PC-3 (cell line): ENCODE measurements at regions not wholly inside any gene's neighbourhood (a gene's known extent, or its start where the extent isn't known, plus 50 kb on each side); places are given as distances from the start of the nearest gene placed in this dataset.
"Not testable (repeated sequence)": the region's sequence is repeated elsewhere in the genome, so short reads cannot be mapped to it uniquely, and the experiment has no call there.

Experiments
- ATAC-seq: fragments of 200-7000 bp; cut with Tn5 transposase; 2 replicates; pipeline ENCODE4 v1.9.1; 2020; ENCODE audit warnings: mild to moderate bottlenecking, moderate library complexity
- BruUV-seq: library from RNA; stranded (reverse); fragments of 400-500 nt; replicated peaks from 2 replicates; lab custom pipeline; 2021; lab: Mats Ljungman, UMichigan
- CTCF ChIA-PET: fragments of 300-600 bp; sonication (Branson Sonifier 250); formaldehyde crosslinking; loops from one replicate; lab custom pipeline; 2022; ENCODE audit warnings: antibody characterized with exemption; lab: Charles Lee
- POLR2A ChIA-PET: fragments of 300-600 bp; sonication (Branson Sonifier 250); formaldehyde crosslinking; loops from one replicate; lab custom pipeline; 2022; ENCODE audit warnings: antibody characterized with exemption; ENCODE audit not compliant: unreplicated experiment; lab: Charles Lee
- DNase-seq: peaks from one replicate; pipeline ENCODE4 v3.0.0-alpha.2; 2015
- H2AFZ ChIP-seq: fragments of 300-600 bp; sonication (generic); 2 replicates; pipeline ENCODE4 v1.6.0; 2016; ENCODE audit warnings: antibody characterized with exemption, low read length
- H3F3A ChIP-seq: fragments of 300-600 bp; sonication (generic); one replicate; pipeline ENCODE4 v1.6.0; 2017; ENCODE audit warnings: antibody characterized with exemption, low read length, control low read depth, mild to moderate bottlenecking; ENCODE audit not compliant: unreplicated experiment
- H3K27ac ChIP-seq: fragments of 300-600 bp; sonication (generic); 2 replicates; pipeline ENCODE4 v1.5.1; 2016; ENCODE audit warnings: mild to moderate bottlenecking, low read length
- H3K27me3 ChIP-seq: fragments of 300-600 bp; sonication (generic); 2 replicates; pipeline ENCODE4 v1.6.1; 2016; ENCODE audit warnings: low read length, mixed read lengths
- H3K36me3 ChIP-seq: fragments of 300-600 bp; sonication (generic); 2 replicates; pipeline ENCODE4 v1.6.1; 2016; ENCODE audit warnings: low read depth, mixed run types, low read length, mixed read lengths
- H3K4me1 ChIP-seq: fragments of 300-600 bp; sonication (generic); 2 replicates; pipeline ENCODE4 v1.5.1; 2016; ENCODE audit warnings: low read length; ENCODE audit not compliant: insufficient read depth
- H3K4me2 ChIP-seq: fragments of 300-600 bp; sonication (generic); 2 replicates; pipeline ENCODE4 v1.6.0; 2016; ENCODE audit warnings: low read length
- H3K4me3 ChIP-seq: fragments of 300-600 bp; sonication (generic); 2 replicates; pipeline ENCODE4 v1.5.1; 2016; ENCODE audit warnings: mild to moderate bottlenecking, low read length, mixed read lengths
- H3K79me2 ChIP-seq: fragments of 300-600 bp; sonication (generic); 2 replicates; pipeline ENCODE4 v1.6.1; 2017; ENCODE audit warnings: low read length, mixed read lengths
- H3K9ac ChIP-seq: fragments of 300-600 bp; sonication (generic); 2 replicates; pipeline ENCODE4 v1.6.0; 2016; ENCODE audit warnings: mild to moderate bottlenecking, low read length
- H3K9me2 ChIP-seq: fragments of 300-600 bp; sonication (generic); replicated peaks from 2 replicates; pipeline ENCODE4 v1.6.1; 2016; ENCODE audit warnings: mixed run types, low read length, mixed read lengths
- H3K9me3 ChIP-seq: fragments of 300-600 bp; sonication (generic); 2 replicates; pipeline ENCODE4 v1.6.1; 2016; ENCODE audit warnings: low read length, mixed read lengths
- H4K20me1 ChIP-seq: fragments of 300-600 bp; sonication (generic); 2 replicates; pipeline ENCODE4 v1.6.1; 2016; ENCODE audit warnings: low read length, mixed read lengths
- EZH2 ChIP-seq: fragments of 300-600 bp; sonication (generic); IDR thresholded peaks from one replicate; pipeline ENCODE4 v1.6.1; 2017; ENCODE audit warnings: antibody characterized with exemption, mild to moderate bottlenecking, low read length; ENCODE audit not compliant: unreplicated experiment
- EZH2phosphoT487 ChIP-seq: fragments of 300-600 bp; sonication (generic); IDR thresholded peaks from 2 replicates; pipeline ENCODE4 v1.6.1; 2018; ENCODE audit warnings: mild to moderate bottlenecking, antibody characterized with exemption, low read length, borderline replicate concordance
- intact Hi-C: fragments of 100-400 bp; cut with micrococcal nuclease; formaldehyde crosslinking; loops from 2 replicates; pipeline ENCODE4 v1.9.0; 2023
- TF ChIP-seq, protein P1 (sequence below): fragments of 300-600 bp; sonication (generic); conservative IDR thresholded peaks from 2 replicates; pipeline ENCODE4 v1.5.1; 2017; ENCODE audit warnings: antibody characterized with exemption, low read depth, mild to moderate bottlenecking, low read length

DNA sequence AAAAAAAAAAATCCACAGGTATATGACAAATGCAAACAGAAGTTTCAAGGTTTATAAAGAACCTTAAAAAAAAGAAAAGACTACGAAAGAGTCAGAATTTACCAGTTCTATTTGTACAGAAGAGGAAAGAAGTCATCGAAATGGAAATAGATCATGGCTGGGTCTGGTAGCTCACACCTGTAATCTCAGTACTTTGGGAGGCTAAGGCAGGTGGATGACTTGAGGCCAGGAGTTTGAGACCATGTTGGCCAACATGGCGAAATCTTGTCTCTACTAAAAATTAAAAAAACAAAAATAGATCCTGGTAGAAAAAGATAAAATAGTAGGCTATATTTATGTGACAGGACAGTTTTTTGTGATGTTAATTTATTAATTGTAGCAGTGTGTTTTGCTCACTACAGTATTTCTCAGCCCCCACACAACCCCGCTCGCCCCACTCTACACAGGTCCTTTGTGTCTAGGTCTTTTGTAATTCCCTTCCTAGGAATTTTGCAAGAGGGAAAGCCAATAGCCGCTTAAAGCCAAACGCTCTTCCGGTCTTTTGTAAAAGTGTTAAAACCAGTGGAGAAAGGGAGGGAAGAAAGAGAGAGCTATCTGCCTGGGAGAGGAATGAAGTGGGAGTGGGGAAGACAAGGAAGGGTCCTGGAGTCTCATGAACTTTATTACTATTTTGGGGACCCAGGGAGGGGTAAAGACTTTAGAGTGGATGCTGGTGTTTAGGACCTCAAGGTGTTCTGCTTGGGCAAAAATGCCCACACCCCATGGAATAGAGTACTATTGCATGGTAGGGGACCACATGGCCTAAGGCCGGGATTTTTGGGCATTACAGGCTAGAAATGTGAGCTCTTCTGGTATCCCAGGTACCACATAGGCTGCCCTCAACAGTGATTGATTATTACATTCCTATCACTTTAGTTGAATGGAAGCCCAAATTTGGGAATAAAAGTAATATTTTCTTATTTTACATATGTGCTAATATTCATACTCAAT lies 59.4 kb upstream of the XPO1 start:
- Histone ChIP-seq H3K79me2 (no peaks in the 10 kb centered on the region), H2AFZ (no peak overlapping the region), H3K4me2 (no peak overlapping the region), H3K27me3 (no peaks in the 10 kb centered on the region), H3K9me2 (no peaks in the 10 kb centered on the region), H3K4me3 (no peak overlapping the region), H4K20me1 (no peaks in the 10 kb centered on the region), H3K4me1 (no peaks in the 10 kb centered on the region; the same call in 1 of the 2 replicates), H3K36me3 (no peaks in the 10 kb centered on the region), H3K9ac (no peak overlapping the region), H3K9me3 (no peaks in the 10 kb centered on the region), H3K27ac (0 out of 2 replicates have a peak overlapping the region, but pooled peaks have one; percentile 25), H3F3A (no peaks in the 10 kb centered on the region)
- ATAC-seq (no peak), DNase-seq (no peak)
- CTCF ChIA-PET = no interaction called here
- no TSS peak for BruUV-seq
- POLR2A ChIA-PET = no interaction called here
- no peak for TF ChIP-seq EZH2phosphoT487
- TF ChIP-seq EZH2 = no peak
- TF ChIP-seq, protein P1, sequence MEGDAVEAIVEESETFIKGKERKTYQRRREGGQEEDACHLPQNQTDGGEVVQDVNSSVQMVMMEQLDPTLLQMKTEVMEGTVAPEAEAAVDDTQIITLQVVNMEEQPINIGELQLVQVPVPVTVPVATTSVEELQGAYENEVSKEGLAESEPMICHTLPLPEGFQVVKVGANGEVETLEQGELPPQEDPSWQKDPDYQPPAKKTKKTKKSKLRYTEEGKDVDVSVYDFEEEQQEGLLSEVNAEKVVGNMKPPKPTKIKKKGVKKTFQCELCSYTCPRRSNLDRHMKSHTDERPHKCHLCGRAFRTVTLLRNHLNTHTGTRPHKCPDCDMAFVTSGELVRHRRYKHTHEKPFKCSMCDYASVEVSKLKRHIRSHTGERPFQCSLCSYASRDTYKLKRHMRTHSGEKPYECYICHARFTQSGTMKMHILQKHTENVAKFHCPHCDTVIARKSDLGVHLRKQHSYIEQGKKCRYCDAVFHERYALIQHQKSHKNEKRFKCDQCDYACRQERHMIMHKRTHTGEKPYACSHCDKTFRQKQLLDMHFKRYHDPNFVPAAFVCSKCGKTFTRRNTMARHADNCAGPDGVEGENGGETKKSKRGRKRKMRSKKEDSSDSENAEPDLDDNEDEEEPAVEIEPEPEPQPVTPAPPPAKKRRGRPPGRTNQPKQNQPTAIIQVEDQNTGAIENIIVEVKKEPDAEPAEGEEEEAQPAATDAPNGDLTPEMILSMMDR = no peak
- intact Hi-C loops = no loop called here

DNA sequence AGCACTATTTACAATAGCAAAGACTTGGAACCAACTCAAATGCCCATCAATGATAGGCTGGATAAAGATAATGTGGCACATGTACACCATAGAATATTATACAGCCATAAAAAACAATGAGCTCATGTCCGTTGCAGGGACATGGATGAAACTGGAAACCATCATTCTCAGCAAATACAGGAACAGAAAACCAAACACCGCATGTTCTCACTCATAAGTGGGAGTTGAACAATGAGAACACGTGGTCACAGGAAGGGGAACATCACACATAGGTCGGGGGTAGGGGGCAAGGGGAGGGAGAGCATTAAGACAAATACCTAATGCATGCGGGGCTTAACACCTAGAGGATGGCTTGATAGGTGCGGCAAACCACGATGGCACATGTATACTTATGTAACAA lies 56.0 kb upstream of the XPO1 start:
- ATAC-seq, H3K4me3 ChIP-seq, DNase-seq, H3K36me3 ChIP-seq, intact Hi-C loops, H3K9ac ChIP-seq, POLR2A ChIA-PET, H3K27me3 ChIP-seq, H3K9me3 ChIP-seq, H4K20me1 ChIP-seq, H3K9me2 ChIP-seq, H3K4me2 ChIP-seq, H3K27ac ChIP-seq, H3K79me2 ChIP-seq, H3F3A ChIP-seq, H2AFZ ChIP-seq, H3K4me1 ChIP-seq, BruUV-seq, CTCF ChIA-PET: not testable (repeated sequence)

DNA sequence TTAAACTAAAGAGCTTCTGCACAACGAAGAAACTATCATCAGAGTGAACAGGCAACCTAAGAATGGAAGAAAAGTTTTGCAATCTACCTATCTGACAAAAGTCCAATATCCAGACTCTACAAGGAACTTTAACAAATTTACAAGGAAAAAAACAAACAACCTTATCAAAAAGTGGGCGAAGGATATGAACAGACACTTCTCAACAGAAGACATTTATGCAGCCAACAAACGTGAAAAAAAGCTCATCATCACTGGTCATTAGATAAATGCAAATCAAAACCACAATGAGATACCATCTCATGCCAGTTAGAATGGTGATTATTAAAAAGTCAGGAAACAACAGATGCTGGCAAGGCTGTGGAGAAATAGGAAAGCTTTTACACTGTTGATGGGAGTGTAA lies 55.5 kb upstream of the XPO1 start:
- H3K27me3 ChIP-seq, H4K20me1 ChIP-seq, H3K36me3 ChIP-seq, H3K4me1 ChIP-seq, H3K27ac ChIP-seq, ATAC-seq, H3K4me2 ChIP-seq, H3K9me3 ChIP-seq, H3K9ac ChIP-seq, H3K4me3 ChIP-seq, H3F3A ChIP-seq, DNase-seq, H2AFZ ChIP-seq, H3K79me2 ChIP-seq, CTCF ChIA-PET, intact Hi-C loops, H3K9me2 ChIP-seq, BruUV-seq: not testable (repeated sequence)
- POLR2A ChIA-PET = interaction anchor here (0.6 kb wide), 1 partner anchor 236 kb away, joined by 6 read pairs; no protein-coding TSS in a partner anchor
